SHP77 treated with DMSO at 0.1 percent for 48 hours (cell line): ENCODE measurements at regions not wholly inside any gene's neighbourhood (a gene's known extent, or its start where the extent isn't known, plus 50 kb on each side); places are given as distances from the start of the nearest gene placed in this dataset.

ENCODE experiments used
- DNase-seq: peaks from one replicate; lab custom pipeline; 2025; lab: John Stamatoyannopoulos, UW

DNA sequence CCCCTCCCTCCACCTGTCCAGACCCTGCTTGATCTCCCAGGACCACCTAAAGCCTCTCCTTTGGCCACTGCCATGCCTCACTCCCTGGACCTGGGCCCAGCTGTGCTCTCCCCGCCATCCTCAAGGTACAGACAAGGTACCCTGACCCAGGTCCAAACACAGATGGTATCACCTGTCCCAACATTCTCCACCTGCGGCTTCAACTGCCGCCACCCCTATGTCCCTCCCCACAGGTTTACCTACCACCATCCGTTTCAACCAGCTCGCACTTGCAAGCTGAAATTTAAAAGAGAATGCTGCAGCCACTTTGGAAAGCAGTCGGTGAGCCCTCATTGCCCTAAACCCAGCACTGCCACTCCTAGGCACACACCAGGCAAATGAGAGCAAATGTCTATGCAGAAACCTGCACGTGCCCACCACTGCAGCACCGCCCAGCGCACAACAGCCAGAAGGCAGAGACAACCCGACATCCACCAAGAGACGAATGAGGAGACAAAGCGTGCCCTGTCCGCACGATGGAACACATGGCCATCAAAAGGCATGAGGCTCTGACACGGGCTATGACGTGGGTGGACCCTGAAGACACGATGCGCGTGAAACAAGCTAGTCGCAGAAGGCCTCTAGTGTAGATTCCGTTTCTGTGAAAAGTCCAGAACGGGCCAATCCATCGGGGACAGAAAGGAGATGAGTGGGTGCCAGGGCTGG, 71.0 kb downstream of the RFLNA start:
- no peak for DNase-seq
